Endothelial cell of umbilical vein (primary cell): ENCODE measurements at regions not wholly inside any gene's neighbourhood (a gene's known extent, or its start where the extent isn't known, plus 50 kb on each side); places are given as distances from the start of the nearest gene placed in this dataset.

Experiments
- BruUV-seq: library from RNA; stranded (reverse); fragments of 400-500 nt; replicated peaks from 2 replicates; lab custom pipeline; 2021; lab: Mats Ljungman, UMichigan
- CTCF ChIA-PET: fragments of 300-600, 350-600 bp; sonication (Branson Sonifier 250); formaldehyde crosslinking; loops from one replicate; lab custom pipeline; 2021; ENCODE audit warnings: antibody characterized with exemption, inconsistent platforms; lab: Charles Lee
- POLR2A ChIA-PET: fragments of 300-600, 350-600 bp; sonication (Branson Sonifier 250); formaldehyde crosslinking; loops from one replicate; lab custom pipeline; 2021; ENCODE audit warnings: antibody characterized with exemption, inconsistent platforms; lab: Charles Lee
- DNase-seq: peaks from one replicate; pipeline ENCODE4 v3.0.0-alpha.2; 2011; ENCODE audit warnings: low read depth, low spot score
- FAIRE-seq: peaks from 2 replicates; lab custom pipeline; 2011; peaks lifted over from hg19 to GRCh38; lab: Jason Lieb, UNC
- H2AFZ ChIP-seq: 2 replicates; pipeline ENCODE4 v1.6.0; 2012; ENCODE audit warnings: low read depth, low read length, control low read depth, inconsistent platforms
- H3K27ac ChIP-seq: 2 replicates; pipeline ENCODE4 v1.5.1; 2011; ENCODE audit warnings: low read depth, mild to moderate bottlenecking, control low read depth, low read length, moderate library complexity; ENCODE audit not compliant: insufficient read depth
- H3K27me3 ChIP-seq, 2 experiments: 2 replicates each; pipeline versions ENCODE4 v1.6.0 to v1.6.1; 2011; ENCODE audit warnings: low read length in 2 of 2, mixed read lengths in 1 of 2; ENCODE audit not compliant: control insufficient read depth in 2 of 2, insufficient read depth in 2 of 2
- H3K36me3 ChIP-seq, 2 experiments: 2 replicates in 1 of 2; 3 replicates in 1 of 2; pipeline ENCODE4 v1.5.1; 2011; ENCODE audit warnings: low read length in 2 of 2, mild to moderate bottlenecking in 1 of 2, moderate library complexity in 1 of 2; ENCODE audit not compliant: control insufficient read depth in 2 of 2, insufficient read depth in 2 of 2; ENCODE audit errors: extremely low read depth in 1 of 2
- H3K4me1 ChIP-seq: 3 replicates; pipeline ENCODE4 v1.5.1; 2011; ENCODE audit warnings: mild to moderate bottlenecking, low read length; ENCODE audit not compliant: control insufficient read depth, insufficient read depth; ENCODE audit errors: extremely low read depth
- H3K4me2 ChIP-seq: 2 replicates; pipeline ENCODE4 v1.6.1; 2011; ENCODE audit warnings: low read length, control low read depth, mixed read lengths; ENCODE audit not compliant: insufficient read depth
- H3K4me3 ChIP-seq, 3 experiments: fragments of 200-600 bp in 1 of 3; sonication (generic), shearing (Covaris generic) in 1 of 3; replicated peaks in 1 of 3; 2 replicates each; pipeline ENCODE4 v1.5.1; 2011 to 2016; ENCODE audit warnings: control low read depth in 3 of 3, low read length in 3 of 3, mild to moderate bottlenecking in 2 of 3, inconsistent platforms in 1 of 3, low read depth in 1 of 3, moderate library complexity in 1 of 3; ENCODE audit not compliant: insufficient read depth in 1 of 3
- H3K79me2 ChIP-seq: 2 replicates; pipeline ENCODE4 v1.6.0; 2012; ENCODE audit warnings: low read length, inconsistent platforms; ENCODE audit not compliant: control insufficient read depth, insufficient read depth
- H3K9ac ChIP-seq: replicated peaks from 2 replicates; pipeline ENCODE3; 2011; ENCODE audit warnings: low read length, control low read depth; ENCODE audit not compliant: insufficient read depth; ENCODE audit errors: extremely low read depth
- H3K9me1 ChIP-seq: replicated peaks from 3 replicates; pipeline ENCODE4 v1.6.0; 2011; ENCODE audit warnings: mild to moderate bottlenecking, low read length; ENCODE audit not compliant: control insufficient read depth, insufficient read depth; ENCODE audit errors: extremely low read depth
- H3K9me3 ChIP-seq: replicated peaks from 2 replicates; pipeline ENCODE4 v1.5.1; 2012; ENCODE audit warnings: low read length, inconsistent platforms; ENCODE audit not compliant: control insufficient read depth, insufficient read depth
- H4K20me1 ChIP-seq: replicated peaks from 2 replicates; pipeline ENCODE3; 2011; ENCODE audit warnings: mild to moderate bottlenecking, low read length; ENCODE audit not compliant: control insufficient read depth, insufficient read depth; ENCODE audit errors: extremely low read depth
- CTCF ChIP-seq, 2 donors: IDR thresholded peaks; 1 replicate in 1 of 2; 2 replicates in 1 of 2; pipeline ENCODE4 v1.5.1; 2011; ENCODE audit warnings: low read length in 2 of 2, mild to moderate bottlenecking in 2 of 2, moderate library complexity in 2 of 2, control low read depth in 1 of 2, inconsistent platforms in 1 of 2, low read depth in 1 of 2; ENCODE audit not compliant: insufficient read depth in 1 of 2; ENCODE audit errors: extremely low read depth in 1 of 2
- EZH2 ChIP-seq: IDR thresholded peaks from 2 replicates; pipeline ENCODE4 v1.6.1; 2012; ENCODE audit warnings: borderline replicate concordance, low read depth, mild to moderate bottlenecking, moderate library complexity, low read length, inconsistent platforms; ENCODE audit not compliant: severe bottlenecking
- FOS ChIP-seq: IDR thresholded peaks from 2 replicates; pipeline ENCODE4 v1.6.1; 2011; ENCODE audit warnings: mild to moderate bottlenecking, low read length, moderate library complexity, borderline replicate concordance; ENCODE audit not compliant: insufficient read depth
- GATA2 ChIP-seq: IDR thresholded peaks from 2 replicates; pipeline ENCODE4 v1.7.0; 2011; ENCODE audit warnings: low read depth, mild to moderate bottlenecking, moderate library complexity, mixed read lengths, low read length; ENCODE audit not compliant: insufficient read length, insufficient read depth
- JUN ChIP-seq: IDR thresholded peaks from 2 replicates; pipeline ENCODE4 v1.6.1; 2011; ENCODE audit warnings: borderline replicate concordance, low read depth; ENCODE audit not compliant: insufficient read length, insufficient read depth
- MAX ChIP-seq: IDR thresholded peaks from 2 replicates; pipeline ENCODE4 v1.6.1; 2011; ENCODE audit not compliant: insufficient read depth, insufficient read length
- MYC ChIP-seq: IDR thresholded peaks from one replicate; pipeline ENCODE4 v1.6.1; 2011; ENCODE audit warnings: mild to moderate bottlenecking, low read depth, low read length
- POLR2A ChIP-seq: IDR thresholded peaks from 2 replicates; pipeline ENCODE4 v1.6.1; 2012; ENCODE audit warnings: low read depth, mild to moderate bottlenecking, control low read depth, low read length
- POLR2AphosphoS5 ChIP-seq: IDR thresholded peaks from 2 replicates; pipeline ENCODE4 v1.6.1; 2012; ENCODE audit warnings: low read depth, mild to moderate bottlenecking, control low read depth, low read length, moderate library complexity; ENCODE audit not compliant: insufficient read depth
- dilution Hi-C: fragments of 300-500 bp; cut with MboI; formaldehyde crosslinking; loops from one replicate; pipeline ENCODE4 v1.15.0; 2019; ENCODE audit warnings: low sequenced_read_pairs; ENCODE audit not compliant: extremely low pct_ligation_motif_present
- intact Hi-C: fragments of 100-400 bp; cut with micrococcal nuclease; formaldehyde crosslinking; loops from one replicate; pipeline ENCODE4 v1.10.0; 2022

DNA sequence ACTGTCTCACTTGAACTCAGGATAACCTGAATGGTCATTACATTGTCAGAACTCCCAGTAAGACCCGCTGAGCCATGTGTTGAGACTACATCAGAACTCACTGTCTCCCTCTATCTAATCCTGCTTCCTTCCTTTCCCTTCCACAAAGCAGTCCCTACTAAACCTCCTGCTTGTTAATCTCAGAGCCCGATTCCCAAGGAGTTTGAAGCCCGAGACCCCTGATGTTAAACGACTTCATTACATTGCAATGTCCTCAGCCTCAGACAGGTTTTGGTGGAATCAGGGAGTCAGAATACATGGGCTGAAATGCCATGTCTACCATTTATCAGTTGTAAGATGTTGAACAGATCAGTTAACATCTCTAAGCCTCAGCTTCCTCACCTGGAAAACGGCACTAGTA lies 682.4 kb downstream of the ADGRL2 start:
- no TSS peak for BruUV-seq
- Histone ChIP-seq H4K20me1 (no peaks in the 10 kb centered on the region), H3K4me2 (no peak overlapping the region), H3K4me3 (no peak overlapping the region), H3K27me3 (no peaks in the 10 kb centered on the region), H3K36me3 (no peaks in the 10 kb centered on the region), H3K27ac (no peak overlapping the region), H3K9me3 (no peaks in the 10 kb centered on the region), H3K4me1 (peaks cover 7% of the 10 kb centered on the region), H3K9me1 (no peaks in the 10 kb centered on the region), H2AFZ (no peak overlapping the region), H3K9ac (no peak overlapping the region), H3K79me2 (no peaks in the 10 kb centered on the region)
- FAIRE-seq (no peak), DNase-seq (no peak)
- ChIA-PET CTCF (interaction anchor here (0.8 kb wide), 1 partner anchor 8 kb away, joined by 4 read pairs; no protein-coding TSS in a partner anchor), POLR2A (no interaction called here)
- TF ChIP-seq JUN (no peak), FOS (no peak), POLR2AphosphoS5 (no peak)
- intact Hi-C loops, result no loop called here
- dilution Hi-C loops, result no loop called here

DNA sequence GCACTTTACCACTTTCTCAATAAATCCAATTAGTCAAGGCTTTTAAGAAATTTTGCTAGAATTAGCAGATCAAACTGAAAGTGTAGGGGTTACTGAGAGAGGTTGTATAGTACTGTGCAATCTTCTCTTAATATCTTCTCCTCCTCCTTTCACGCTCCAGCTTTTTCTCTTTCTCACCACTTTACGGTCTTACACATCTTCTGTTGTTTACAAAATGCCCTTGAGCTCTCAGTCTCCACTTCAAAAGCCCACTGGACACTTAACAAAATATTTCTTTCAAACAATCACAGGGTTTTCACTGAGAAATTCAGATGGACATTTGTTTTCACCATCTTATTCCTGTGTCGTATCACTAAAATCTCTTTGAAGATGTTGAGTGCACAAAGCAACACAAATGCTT lies 678.2 kb downstream of the ADGRL2 start:
- H3K4me3 ChIP-seq, result no peak overlapping the region
- no peak overlapping the region for H3K27ac ChIP-seq
- dilution Hi-C loops, result no loop called here
- H3K4me2 ChIP-seq, result no peak overlapping the region
- H3K36me3 ChIP-seq, result no peaks in the 10 kb centered on the region
- BruUV-seq, result no TSS peak
- CTCF ChIA-PET, result interaction anchor here (1.2 kb wide), 1 partner anchor 8 kb away, joined by 3 read pairs; no protein-coding TSS in a partner anchor
- intact Hi-C loops, result no loop called here
- H3K27me3 ChIP-seq, result no peaks in the 10 kb centered on the region
- H3K9me1 ChIP-seq, result no peaks in the 10 kb centered on the region
- POLR2A ChIA-PET, result no interaction called here
- H4K20me1 ChIP-seq, result no peaks in the 10 kb centered on the region
- no peak overlapping the region for H2AFZ ChIP-seq
- no peaks in the 10 kb centered on the region for H3K79me2 ChIP-seq
- DNase-seq, result no peak
- no peaks in the 10 kb centered on the region for H3K4me1 ChIP-seq
- FAIRE-seq, result no peak
- H3K9ac ChIP-seq, result no peak overlapping the region
- no peaks in the 10 kb centered on the region for H3K9me3 ChIP-seq
- TF ChIP-seq CTCF (IDR thresholded peaks at IDR 0.05; ENCODE audit: extremely low read depth in 1 of 2, insufficient read depth in 1 of 2, low read depth in 1 of 2, low read length in 2 of 2), result no peak
- TF ChIP-seq POLR2A, result no peak
- TF ChIP-seq EZH2, result no peak
- no peak for TF ChIP-seq POLR2AphosphoS5
- TF ChIP-seq FOS, result no peak
- TF ChIP-seq GATA2, result no peak
- TF ChIP-seq JUN, result no peak
- TF ChIP-seq MAX, result no peak
- no peak for TF ChIP-seq MYC
